ENCODE measurements at regions not wholly inside any gene's neighbourhood (a gene's known extent, or its start where the extent isn't known, plus 50 kb on each side); places are given as distances from the start of the nearest gene placed in this dataset.

DNA sequence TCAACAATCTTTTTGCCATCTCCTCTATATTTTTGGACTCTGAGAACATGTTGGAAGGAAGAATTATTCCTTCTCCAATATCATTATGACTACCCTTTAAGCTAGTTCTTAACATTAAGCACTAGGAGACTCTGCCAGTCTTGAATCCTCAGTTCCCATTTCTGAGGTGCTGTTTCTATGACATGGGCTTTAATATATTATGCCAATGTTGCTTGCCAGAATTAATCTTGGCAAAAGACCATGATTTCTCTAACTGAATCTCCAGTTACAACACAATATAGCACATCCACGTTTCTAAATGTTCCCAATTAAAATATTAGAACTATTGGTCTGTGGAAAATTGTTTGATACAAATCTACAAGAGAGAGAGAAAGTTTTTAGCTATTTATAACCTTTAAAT is 250.0 kb downstream of the HGF start:
- TF ChIP-seq, protein P1, sequence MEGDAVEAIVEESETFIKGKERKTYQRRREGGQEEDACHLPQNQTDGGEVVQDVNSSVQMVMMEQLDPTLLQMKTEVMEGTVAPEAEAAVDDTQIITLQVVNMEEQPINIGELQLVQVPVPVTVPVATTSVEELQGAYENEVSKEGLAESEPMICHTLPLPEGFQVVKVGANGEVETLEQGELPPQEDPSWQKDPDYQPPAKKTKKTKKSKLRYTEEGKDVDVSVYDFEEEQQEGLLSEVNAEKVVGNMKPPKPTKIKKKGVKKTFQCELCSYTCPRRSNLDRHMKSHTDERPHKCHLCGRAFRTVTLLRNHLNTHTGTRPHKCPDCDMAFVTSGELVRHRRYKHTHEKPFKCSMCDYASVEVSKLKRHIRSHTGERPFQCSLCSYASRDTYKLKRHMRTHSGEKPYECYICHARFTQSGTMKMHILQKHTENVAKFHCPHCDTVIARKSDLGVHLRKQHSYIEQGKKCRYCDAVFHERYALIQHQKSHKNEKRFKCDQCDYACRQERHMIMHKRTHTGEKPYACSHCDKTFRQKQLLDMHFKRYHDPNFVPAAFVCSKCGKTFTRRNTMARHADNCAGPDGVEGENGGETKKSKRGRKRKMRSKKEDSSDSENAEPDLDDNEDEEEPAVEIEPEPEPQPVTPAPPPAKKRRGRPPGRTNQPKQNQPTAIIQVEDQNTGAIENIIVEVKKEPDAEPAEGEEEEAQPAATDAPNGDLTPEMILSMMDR (conservative IDR thresholded peaks at IDR 0.05; ENCODE audit: low read depth, low read length), result no peak
- no peak overlapping the region for H3K4me3 ChIP-seq (ENCODE audit: low read length)
- no peak for DNase-seq (ENCODE audit: low read depth)

DNA sequence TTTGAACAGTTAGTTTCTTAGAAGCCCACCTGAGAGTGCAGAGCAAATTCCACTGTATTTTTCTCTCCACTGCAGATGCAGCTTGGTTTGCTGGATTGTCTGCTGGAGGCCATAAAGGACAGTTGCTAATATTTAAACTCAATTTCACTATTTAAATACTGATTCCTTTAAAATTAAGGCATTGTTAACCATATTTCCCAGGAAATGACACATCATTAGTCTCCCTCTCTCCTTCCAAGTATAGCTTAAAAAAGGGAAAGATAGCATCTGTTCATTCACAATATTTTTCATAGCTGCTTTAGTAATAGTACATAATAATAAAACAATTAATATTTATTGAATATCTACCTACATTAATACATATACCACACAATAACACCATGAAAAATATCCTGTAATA is 252.9 kb downstream of the HGF start:
- H3K4me3 ChIP-seq (ENCODE audit: low read length), result no peak overlapping the region
- TF ChIP-seq, protein P1 (conservative IDR thresholded peaks at IDR 0.05; ENCODE audit: low read depth, low read length), result no peak
- no peak for DNase-seq (ENCODE audit: low read depth)

DNA sequence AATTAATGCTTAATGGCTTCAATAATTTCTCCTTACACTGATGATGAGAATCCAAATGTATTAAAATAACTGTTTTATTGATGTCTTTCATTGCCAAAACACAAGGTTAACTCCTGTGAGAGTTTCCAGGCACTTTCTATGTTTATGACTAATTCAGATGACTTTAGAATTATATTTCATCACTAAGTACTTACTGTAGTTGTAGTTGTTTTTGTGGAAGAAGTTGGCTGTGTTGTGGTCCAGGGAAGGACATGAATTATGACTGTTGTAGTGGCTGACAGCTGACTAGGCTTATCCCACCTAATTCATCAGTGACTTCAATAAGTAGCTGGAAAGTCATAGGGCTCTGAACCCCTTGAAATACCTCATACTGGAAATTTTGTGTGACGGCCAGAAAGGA is 254.8 kb downstream of the HGF start:
- DNase-seq (ENCODE audit: low read depth), result peak; percentile 86
- TF ChIP-seq, protein P1 (conservative IDR thresholded peaks at IDR 0.05; ENCODE audit: low read depth, low read length), result no peak
- no peak overlapping the region for H3K4me3 ChIP-seq (ENCODE audit: low read length)

DNA sequence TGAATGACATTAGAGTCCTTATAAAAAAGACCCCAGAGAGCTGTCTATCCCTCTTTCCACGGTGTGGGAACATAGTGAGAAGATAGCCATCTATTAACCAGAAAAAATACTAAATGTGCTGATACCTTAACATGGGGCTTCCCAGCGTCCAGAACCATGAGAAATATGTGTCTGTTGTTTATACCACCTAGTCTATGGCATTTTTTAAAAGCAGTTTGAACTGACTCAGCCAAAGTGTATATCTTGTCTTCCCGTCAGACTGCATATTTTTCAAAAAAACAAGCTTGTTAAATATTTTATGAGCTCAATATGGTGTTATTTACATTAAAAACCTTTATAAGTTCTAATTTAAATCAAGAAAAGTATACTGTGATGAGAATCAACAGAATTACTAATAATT is 255.3 kb downstream of the HGF start:
- DNase-seq (ENCODE audit: low read depth), result no peak
- TF ChIP-seq, protein P1 (conservative IDR thresholded peaks at IDR 0.05; ENCODE audit: low read depth, low read length), result no peak
- no peak overlapping the region for H3K4me3 ChIP-seq (ENCODE audit: low read length)

DNA sequence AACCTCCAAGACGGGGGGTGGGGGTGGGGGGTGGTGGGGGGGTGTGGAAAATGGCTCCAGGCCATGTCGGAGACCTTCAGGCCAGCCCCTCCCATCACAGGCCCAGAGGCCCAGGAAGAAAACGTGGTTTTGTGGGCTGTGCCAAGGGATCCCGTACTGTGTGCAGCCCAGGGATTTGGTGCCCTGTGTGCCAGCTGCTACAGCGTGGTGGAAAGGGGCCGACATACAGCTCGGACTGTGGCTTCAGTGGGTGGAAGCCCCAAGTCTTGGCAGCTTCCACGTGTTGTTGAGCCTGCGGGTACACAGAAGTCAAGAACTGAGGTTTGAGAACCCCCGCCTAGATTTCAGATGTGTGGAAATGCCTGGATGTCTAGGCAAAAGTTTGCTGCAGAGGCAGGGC is 259.7 kb downstream of the HGF start:
- TF ChIP-seq, protein P1 (conservative IDR thresholded peaks at IDR 0.05; ENCODE audit: low read depth, low read length), result no peak
- DNase-seq (ENCODE audit: low read depth), result no peak
- no peak overlapping the region for H3K4me3 ChIP-seq (ENCODE audit: low read length)

DNA sequence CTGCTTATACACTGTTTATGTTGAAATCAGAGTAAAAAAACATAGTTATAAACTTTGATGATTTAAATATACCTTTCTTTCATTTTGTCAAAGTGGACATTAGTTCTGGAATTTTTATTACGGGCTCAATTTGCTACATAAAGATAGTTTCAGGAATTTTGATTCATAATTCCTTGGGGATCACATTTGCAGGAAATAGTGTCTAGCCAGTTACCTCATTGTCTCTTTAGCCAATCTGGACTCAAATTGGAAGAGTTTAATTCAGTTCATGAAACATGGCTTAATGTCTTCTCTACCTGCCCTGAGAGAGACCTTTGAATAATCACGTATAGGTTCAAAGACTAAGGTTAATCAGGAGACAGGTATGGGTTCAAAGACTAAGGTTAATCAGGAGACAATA is 262.6 kb downstream of the HGF start:
- TF ChIP-seq, protein P1 (conservative IDR thresholded peaks at IDR 0.05; ENCODE audit: low read depth, low read length), result no peak
- no peak for DNase-seq (ENCODE audit: low read depth)
- H3K4me3 ChIP-seq (ENCODE audit: low read length), result no peak overlapping the region

DNA sequence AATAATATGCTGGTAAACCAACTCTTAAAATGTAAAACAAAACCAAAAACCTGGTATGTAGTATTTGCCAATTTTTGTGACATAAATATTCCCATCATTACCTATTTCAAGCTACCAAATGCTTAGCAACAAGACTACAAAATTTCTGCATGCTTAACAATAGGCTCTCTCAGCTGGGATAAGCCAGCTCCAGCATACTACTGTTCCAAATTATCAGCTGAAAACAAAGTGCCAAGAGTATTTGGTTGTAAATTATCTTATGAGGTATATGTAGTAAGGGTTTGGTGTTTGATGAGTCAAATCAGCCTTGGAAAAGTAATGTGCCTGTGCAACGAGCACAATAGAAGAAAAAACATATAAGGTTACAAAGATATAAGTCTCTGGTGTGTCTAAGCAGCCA is 263.2 kb downstream of the HGF start:
- no peak for DNase-seq (ENCODE audit: low read depth)
- H3K4me3 ChIP-seq (ENCODE audit: low read length), result no peak overlapping the region
- TF ChIP-seq, protein P1 (conservative IDR thresholded peaks at IDR 0.05; ENCODE audit: low read depth, low read length), result no peak

All from retinal pigment epithelial cell (primary cell).